ENCODE measurements at regions not wholly inside any gene's neighbourhood (a gene's known extent, or its start where the extent isn't known, plus 50 kb on each side); places are given as distances from the start of the nearest gene placed in this dataset.

GRCh38 chr1:5318143-5318816 lies 663.9 kb downstream of the AJAP1 start:
- CTCF ChIA-PET: no interaction called here
- Histone ChIP-seq H3K4me3 (replicated peaks in 1 of 2; ENCODE audit: low read depth in 1 of 2, low read length in 2 of 2) (no peak overlapping the region), H3K36me3 (ENCODE audit: control insufficient read depth in 1 of 2, insufficient read depth in 2 of 2, low read length in 2 of 2) (no peaks in the 10 kb centered on the region), H3K4me1 (ENCODE audit: control insufficient read depth in 1 of 2, insufficient read depth in 2 of 2, low read length in 2 of 2) (no peaks in the 10 kb centered on the region), H3K79me2 (ENCODE audit: insufficient read depth, low read length) (no peaks in the 10 kb centered on the region), H3K27ac (ENCODE audit: low read depth, low read length) (no peak overlapping the region), H3K4me2 (ENCODE audit: low read length) (no peak overlapping the region), H3K9me3 (ENCODE audit: control insufficient read depth in 1 of 2, insufficient read depth in 1 of 2, low read depth in 1 of 2, low read length in 2 of 2) (peaks cover 0 to 4% of the 10 kb centered on the region in 2 experiments; a peak in 1 of 4 replicates), H3K9me2 (ENCODE audit: insufficient read depth) (no peaks in the 10 kb centered on the region), H2AFZ (ENCODE audit: low read depth, low read length, poor library complexity, severe bottlenecking) (no peak overlapping the region), H4K20me1 (ENCODE audit: insufficient read depth) (no peaks in the 10 kb centered on the region), H3K27me3 (ENCODE audit: insufficient read depth, low read length) (no peaks in the 10 kb centered on the region), H3K9ac (ENCODE audit: low read length) (no peak overlapping the region)
- DNase-seq (ENCODE audit: low read depth, low spot score): no peak
- intact Hi-C loops (cut with micrococcal nuclease): no loop called here
- POLR2A ChIA-PET: no interaction called here
- no TSS peak for BruUV-seq (replicated peaks)
- no peak for ATAC-seq
- RAD21 ChIA-PET (ENCODE audit: low non-redundant PET in 1 of 2, low total read pairs in 2 of 2, uncharacterized antibody in 2 of 2, unreplicated experiment in 2 of 2): no interaction called here
- no peak for TF ChIP-seq SP1 (IDR thresholded peaks at IDR 0.05; ENCODE audit: low read depth)

DNA sequence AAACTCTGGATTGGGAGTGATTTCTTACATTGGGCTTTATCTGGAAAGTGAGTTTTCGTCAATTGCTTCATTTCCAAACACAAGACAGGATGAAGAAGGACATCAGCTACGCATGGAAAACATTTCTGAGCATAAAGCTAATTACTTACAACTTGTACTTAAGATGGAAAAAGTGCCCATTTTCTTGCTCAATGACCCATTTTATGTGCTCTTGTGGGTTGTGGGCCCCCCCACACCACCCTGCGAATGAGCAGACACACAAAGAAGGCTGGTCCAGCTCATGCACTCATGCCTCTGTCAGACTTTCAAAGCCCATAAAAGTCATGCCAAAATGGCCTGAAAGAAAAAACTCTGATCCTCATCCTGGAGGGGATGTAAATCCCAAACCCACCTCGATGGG lies 663.0 kb downstream of the AJAP1 start:
- no peaks in the 10 kb centered on the region for H3K4me1 ChIP-seq (ENCODE audit: control insufficient read depth in 1 of 2, insufficient read depth in 2 of 2, low read length in 2 of 2)
- peaks cover 0 to 4% of the 10 kb centered on the region in 2 experiments; a peak in 1 of 4 replicates for H3K9me3 ChIP-seq (ENCODE audit: control insufficient read depth in 1 of 2, insufficient read depth in 1 of 2, low read depth in 1 of 2, low read length in 2 of 2)
- no peaks in the 10 kb centered on the region for H3K36me3 ChIP-seq (ENCODE audit: control insufficient read depth in 1 of 2, insufficient read depth in 2 of 2, low read length in 2 of 2)
- no peak overlapping the region for H3K4me3 ChIP-seq (replicated peaks in 1 of 2; ENCODE audit: low read depth in 1 of 2, low read length in 2 of 2)
- H3K9ac ChIP-seq (ENCODE audit: low read length): no peak overlapping the region
- no TSS peak for BruUV-seq (replicated peaks)
- H3K9me2 ChIP-seq (ENCODE audit: insufficient read depth): no peaks in the 10 kb centered on the region
- H3K27ac ChIP-seq (ENCODE audit: low read depth, low read length): no peak overlapping the region
- no peak for DNase-seq (ENCODE audit: low read depth, low spot score)
- no peak for ATAC-seq
- ChIA-PET CTCF (no interaction called here), POLR2A (no interaction called here), RAD21 (ENCODE audit: low non-redundant PET in 1 of 2, low total read pairs in 2 of 2, uncharacterized antibody in 2 of 2, unreplicated experiment in 2 of 2) (no interaction called here)
- no peaks in the 10 kb centered on the region for H4K20me1 ChIP-seq (ENCODE audit: insufficient read depth)
- H3K27me3 ChIP-seq (ENCODE audit: insufficient read depth, low read length): no peaks in the 10 kb centered on the region
- intact Hi-C loops (cut with micrococcal nuclease): no loop called here
- H2AFZ ChIP-seq (ENCODE audit: low read depth, low read length, poor library complexity, severe bottlenecking): no peak overlapping the region
- TF ChIP-seq EZH2phosphoT487 (IDR thresholded peaks at IDR 0.05; ENCODE audit: borderline replicate concordance) (no peak), TCF7L2 (IDR thresholded peaks at IDR 0.05; ENCODE audit: borderline replicate concordance, extremely low read depth, insufficient read depth, insufficient read length) (no peak), SP1 (IDR thresholded peaks at IDR 0.05; ENCODE audit: low read depth) (no peak), ZNF274 (IDR thresholded peaks at IDR 0.05; ENCODE audit: low read depth, low read length) (no peak), POLR2A (IDR thresholded peaks at IDR 0.05; ENCODE audit: borderline replicate concordance, extremely low read depth, insufficient read depth, insufficient read length) (no peak), FOSL1 (IDR thresholded peaks at IDR 0.05; ENCODE audit: low read depth) (no peak), EGR1 (IDR thresholded peaks at IDR 0.05; ENCODE audit: low read depth) (no peak), MAX (IDR thresholded peaks at IDR 0.05) (no peak), REST (IDR thresholded peaks at IDR 0.05; ENCODE audit: low read depth) (no peak), CBX3 (IDR thresholded peaks at IDR 0.05; ENCODE audit: low read depth) (no peak), ELF1 (IDR thresholded peaks at IDR 0.05; ENCODE audit: borderline replicate concordance, low read depth) (no peak)
- H3K4me2 ChIP-seq (ENCODE audit: low read length): no peak overlapping the region
- no peaks in the 10 kb centered on the region for H3K79me2 ChIP-seq (ENCODE audit: insufficient read depth, low read length)

Measured in HCT116 (cell line).